GM21825 (cell line): ENCODE measurements at regions not wholly inside any gene's neighbourhood (a gene's known extent, or its start where the extent isn't known, plus 50 kb on each side); places are given as distances from the start of the nearest gene placed in this dataset.
"Not testable (repeated sequence)": the region's sequence is repeated elsewhere in the genome, so short reads cannot be mapped to it uniquely, and the experiment has no call there.

Experiments used
- ATAC-seq: cut with Tn5 transposase; IDR thresholded peaks from one replicate; pipeline ENCODE4 v1.9.1; 2021; ENCODE audit warnings: mild to moderate bottlenecking, moderate library complexity; ENCODE audit not compliant: unreplicated experiment

- ATAC-seq = no peak
Measured at GRCh38 chr5:108472237-108472636, 90.3 kb upstream of the FBXL17 start.

- ATAC-seq = no peak
Measured at GRCh38 chr5:108467563-108467962, 85.7 kb upstream of the FBXL17 start.

GRCh38 chr5:108461628-108462367 is 79.9 kb upstream of the FBXL17 start:
- no peak for ATAC-seq

DNA sequence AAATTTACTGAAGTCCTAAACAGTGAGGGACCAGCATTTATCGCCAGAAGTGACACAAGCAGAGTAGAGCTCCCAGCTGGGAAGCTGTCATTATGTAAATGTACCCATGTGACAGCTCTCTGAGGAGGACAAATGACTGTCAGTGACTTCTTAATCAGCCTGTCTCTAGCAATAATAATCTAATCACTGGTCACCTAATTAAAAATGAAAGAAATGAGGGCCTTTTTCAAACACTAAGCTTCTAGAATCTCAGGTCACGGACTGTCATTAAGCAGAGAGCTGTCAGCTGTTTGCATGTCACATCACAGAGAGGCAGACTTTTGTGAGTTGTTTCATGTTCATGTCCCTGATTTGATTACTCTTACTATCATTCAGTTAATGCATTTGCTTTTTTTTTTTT is 77.9 kb upstream of the FBXL17 start:
- ATAC-seq = no peak

GRCh38 chr5:108451269-108451668 is 69.4 kb upstream of the FBXL17 start:
- ATAC-seq = no peak

DNA sequence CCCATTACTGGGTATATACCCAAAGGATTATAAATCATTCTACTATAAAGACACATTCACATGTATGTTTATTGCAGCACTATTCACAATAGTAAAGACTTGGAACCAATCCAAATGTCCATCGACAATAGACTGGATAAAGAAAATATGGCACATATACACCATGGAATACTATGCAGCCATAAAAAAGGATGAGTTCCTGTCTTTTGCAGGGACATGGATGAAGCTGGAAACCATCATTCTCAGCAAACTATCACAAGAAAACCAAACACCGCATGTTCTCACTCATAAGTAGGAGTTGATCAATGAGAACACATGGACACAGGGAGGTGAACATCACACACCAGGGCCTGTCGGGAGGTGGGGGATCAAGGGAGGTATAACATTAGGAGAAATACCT is 62.2 kb upstream of the FBXL17 start:
- ATAC-seq = not testable (repeated sequence)

GRCh38 chr5:108442063-108442651 is 60.3 kb upstream of the FBXL17 start:
- ATAC-seq = not testable (repeated sequence)

DNA sequence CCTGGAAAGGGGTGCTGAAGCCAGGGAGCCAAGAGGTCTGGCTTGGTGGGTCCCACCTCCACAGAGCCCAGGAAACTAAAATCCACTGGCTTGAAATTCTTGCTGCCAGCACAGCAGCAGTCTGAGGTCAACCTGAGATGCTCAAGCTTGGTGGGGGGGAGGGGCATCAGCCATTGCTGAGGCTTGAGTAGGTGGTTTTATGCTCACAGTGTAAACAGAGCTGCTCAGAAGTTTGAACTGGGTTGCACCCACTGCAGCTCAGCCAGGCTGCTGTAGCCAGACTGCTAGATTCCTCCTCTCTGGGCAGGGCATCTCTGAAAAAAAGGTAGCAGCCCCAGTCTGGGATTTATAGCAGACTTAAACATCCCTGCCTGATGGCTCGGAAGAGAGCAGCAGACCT is 55.5 kb upstream of the FBXL17 start:
- ATAC-seq = no peak

GRCh38 chr5:108436696-108437095 is 54.8 kb upstream of the FBXL17 start:
- ATAC-seq = no peak

GRCh38 chr5:108433600-108433999 is 51.7 kb upstream of the FBXL17 start:
- no peak for ATAC-seq

- no peak for ATAC-seq
Measured at GRCh38 chr5:108432024-108432423, 50.1 kb upstream of the FBXL17 start.
